GM18505 (cell line): ENCODE measurements at regions not wholly inside any gene's neighbourhood (a gene's known extent, or its start where the extent isn't known, plus 50 kb on each side); places are given as distances from the start of the nearest gene placed in this dataset.

Experiments used
- ATAC-seq: cut with Tn5 transposase; IDR thresholded peaks from one replicate; pipeline ENCODE4 v1.9.1; 2021; ENCODE audit not compliant: unreplicated experiment
- POLR2A ChIP-seq: IDR thresholded peaks from 4 replicates; pipeline ENCODE4 v1.6.1; 2011; ENCODE audit warnings: borderline replicate concordance; ENCODE audit not compliant: insufficient read depth, insufficient read length; ENCODE audit errors: extremely low read depth

DNA sequence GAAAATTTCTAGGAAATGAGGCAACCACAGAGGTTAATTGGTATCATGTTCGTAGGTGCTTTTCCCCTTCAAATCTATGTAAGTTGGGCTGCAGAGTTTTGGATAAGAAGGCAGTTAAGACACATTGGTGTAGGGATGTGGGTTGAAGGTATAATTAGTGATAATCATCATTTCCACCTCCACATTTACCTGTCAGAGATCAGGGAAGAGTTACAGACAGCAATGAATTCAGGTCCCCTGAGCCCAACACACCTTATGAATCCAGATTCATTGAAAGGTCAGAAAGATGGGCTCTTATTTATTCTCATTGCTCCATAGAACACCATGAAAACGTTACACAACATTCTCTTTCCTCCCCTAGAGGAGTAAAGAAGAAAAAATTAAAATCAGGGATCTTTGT is 308.7 kb downstream of the C11orf87 start:
- TF ChIP-seq POLR2A: no peak
- no peak for ATAC-seq

DNA sequence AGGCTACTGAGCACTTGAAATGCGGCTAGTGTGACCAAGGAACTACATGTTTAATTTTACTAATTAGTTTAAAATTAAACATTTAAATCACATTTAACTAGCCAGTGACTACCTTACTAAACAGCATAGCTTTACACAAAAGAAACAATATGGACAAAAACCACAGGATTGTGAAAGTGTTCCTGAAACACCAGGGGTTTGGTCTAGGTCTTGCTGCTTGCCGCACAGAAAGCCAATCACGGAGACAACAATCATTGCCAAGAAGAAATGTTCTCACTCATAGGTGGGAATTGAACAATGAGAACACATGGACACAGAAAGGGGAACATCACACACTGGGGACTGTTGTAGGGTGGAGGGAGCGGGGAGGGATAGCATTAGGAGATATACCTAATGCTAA is 309.5 kb downstream of the C11orf87 start:
- TF ChIP-seq POLR2A: no peak
- no peak for ATAC-seq

DNA sequence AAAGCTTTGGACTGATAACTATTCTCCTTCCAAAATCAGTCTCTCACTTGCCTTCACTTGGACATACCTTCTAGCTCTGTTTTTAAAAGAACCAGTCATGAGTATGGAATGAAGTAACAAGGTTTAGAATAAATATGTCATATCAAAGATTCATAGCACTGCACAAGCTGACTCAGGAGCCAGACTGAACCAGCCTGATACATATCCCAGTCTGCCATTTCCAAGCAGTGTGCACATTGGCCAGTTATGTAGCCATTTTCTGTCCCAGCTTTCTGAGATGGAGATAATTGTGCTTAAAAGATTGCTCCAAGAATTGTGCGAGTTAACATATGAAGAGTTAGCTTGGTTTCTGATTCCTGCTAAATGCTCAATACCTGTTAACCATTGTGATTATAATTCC is 311.3 kb downstream of the C11orf87 start:
- ATAC-seq: no peak
- TF ChIP-seq POLR2A: no peak

DNA sequence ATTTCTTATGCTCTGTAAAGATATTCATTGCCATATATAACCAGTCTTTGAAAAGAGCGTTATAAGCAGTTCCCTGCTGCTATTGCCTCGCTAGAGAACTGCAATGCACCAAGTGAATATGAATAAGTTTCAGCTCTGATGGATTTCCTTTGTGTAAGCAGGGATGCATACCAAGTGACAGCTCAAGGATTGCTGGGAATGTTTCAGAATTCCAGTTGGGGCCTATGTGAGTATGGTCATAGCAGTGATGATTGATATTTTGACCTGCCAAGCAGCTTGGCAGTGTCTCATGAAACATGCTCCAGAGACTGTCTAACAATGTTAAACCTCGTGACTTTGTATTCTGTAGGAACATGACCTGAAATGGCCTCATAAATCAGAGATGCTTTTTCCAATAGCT is 312.6 kb downstream of the C11orf87 start:
- no peak for TF ChIP-seq POLR2A
- no peak for ATAC-seq

DNA sequence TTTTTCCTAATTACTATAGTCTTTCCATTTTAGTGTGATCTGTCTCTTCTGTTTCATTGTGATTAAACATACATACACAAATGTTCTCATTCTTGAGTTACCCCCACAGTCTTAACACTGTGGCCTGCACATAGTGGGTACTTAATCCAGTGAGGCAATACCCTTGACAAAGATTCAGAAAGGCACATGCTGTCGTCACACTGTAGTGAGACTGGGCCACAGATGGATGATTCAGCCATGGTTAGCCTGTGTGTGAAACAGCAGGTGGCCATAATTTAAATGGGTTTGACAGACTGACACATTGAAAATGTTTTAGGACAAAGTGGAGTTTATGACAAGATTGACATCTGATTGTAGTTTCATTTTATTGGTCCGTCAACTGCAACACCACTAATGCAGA is 313.1 kb downstream of the C11orf87 start:
- TF ChIP-seq POLR2A: no peak
- ATAC-seq: no peak

DNA sequence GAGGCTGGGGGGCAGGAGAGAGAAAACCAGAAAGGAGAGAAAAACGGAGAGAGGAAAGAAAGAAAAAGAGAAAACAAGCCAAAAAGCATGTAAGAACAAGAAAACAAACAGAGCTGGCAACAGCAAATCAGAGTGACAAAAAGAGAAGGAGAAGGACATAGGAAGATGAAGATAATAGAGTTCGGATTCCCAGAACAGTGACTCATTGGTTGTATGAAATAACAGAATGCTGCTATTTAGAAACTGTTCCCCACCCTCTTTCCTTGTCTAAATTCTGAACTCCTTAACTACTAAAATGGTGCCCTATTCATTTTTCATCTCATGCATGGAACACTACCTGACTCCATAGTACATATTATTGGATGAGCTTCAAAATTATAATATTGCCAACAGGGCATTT is 317.4 kb downstream of the C11orf87 start:
- ATAC-seq: no peak
- TF ChIP-seq POLR2A: no peak

DNA sequence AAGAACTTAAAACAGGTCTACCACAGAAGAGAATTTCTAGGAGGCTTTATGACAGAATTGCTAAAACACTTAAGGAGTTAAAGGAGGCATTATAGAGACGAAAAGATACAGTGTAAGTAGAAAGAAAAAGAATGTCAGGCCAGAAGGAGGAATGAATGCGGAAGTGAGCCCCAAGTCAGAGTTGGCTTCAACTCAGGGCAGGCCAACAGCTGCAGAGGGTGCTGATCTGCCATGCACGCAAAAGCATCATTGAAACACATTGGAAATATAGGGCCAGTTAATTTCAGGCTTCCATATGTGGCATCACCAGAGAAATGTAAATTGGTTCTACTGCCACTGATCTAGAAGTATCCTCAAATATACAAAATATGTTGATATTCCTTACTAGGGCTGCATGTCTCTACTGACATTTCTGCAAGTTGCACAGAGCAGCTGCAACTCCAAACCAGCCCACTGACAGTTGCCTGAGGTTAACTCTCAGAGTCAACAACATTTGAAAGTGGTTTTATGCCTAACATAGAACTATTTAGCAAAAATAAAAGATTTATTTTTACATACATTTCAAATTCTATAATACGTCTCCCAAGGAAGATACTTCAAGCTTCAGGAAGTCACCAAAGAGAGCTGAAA is 324.1 kb downstream of the C11orf87 start:
- ATAC-seq: no peak
- TF ChIP-seq POLR2A: no peak

DNA sequence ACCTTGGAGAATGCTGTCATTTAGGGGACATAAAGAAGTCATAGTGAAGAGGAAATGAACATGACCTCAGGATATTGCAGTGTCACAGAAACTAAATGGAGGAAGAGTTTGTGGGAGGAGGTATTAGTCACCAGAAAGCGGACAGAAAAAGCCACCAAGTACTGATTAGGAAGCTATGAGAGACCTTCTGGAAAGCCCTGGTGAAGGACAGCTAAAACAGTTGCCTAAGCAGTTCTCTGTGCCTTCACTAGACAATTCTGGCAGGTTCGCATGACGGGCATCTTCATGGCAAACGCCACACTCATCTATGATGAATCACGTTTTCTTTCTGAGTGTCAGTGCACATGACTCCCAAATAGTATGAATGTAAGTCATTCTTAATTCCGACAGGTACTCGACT is 325.8 kb downstream of the C11orf87 start:
- no peak for ATAC-seq

DNA sequence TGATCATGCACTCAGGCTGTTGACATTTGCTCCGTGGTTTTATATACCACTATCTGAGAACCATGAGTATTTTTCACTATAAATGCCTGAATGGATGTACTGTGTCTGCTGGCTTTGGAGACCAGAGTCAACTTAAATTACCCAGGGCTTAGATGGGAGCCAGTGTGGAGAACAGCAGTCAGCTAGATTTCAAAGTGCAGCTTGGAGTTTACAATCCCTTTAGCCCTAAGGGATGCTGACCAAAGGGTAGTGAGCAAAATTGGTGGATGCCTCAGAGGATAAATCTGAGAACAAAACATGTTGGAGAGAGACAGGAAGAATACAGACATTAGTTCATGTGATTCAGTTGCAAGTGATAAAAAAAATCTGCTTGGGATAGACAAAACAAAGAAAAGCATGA is 327.5 kb downstream of the C11orf87 start:
- TF ChIP-seq POLR2A: no peak
- no peak for ATAC-seq

More for the DNA sequence above, 325.8 kb downstream of the C11orf87 start:
- TF ChIP-seq POLR2A: no peak

DNA sequence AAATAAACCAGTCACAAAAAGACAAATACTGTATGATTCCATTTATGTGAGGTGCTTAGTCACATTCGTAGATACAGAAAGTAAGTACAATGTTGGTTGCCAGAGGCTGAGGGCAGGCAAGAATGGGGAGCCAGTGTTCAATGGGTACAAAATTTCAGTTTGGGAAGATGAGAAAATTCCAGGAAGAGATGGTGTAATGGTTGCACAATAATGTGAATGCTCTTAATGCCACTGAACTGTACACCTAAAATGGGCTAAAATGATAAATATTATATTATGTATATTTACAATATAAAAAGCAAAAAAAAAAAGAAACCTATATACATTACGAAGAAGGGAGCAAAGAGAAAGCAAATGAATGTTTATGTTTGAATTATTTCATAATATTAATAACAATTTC is 329.0 kb downstream of the C11orf87 start:
- TF ChIP-seq POLR2A: no peak
- no peak for ATAC-seq

DNA sequence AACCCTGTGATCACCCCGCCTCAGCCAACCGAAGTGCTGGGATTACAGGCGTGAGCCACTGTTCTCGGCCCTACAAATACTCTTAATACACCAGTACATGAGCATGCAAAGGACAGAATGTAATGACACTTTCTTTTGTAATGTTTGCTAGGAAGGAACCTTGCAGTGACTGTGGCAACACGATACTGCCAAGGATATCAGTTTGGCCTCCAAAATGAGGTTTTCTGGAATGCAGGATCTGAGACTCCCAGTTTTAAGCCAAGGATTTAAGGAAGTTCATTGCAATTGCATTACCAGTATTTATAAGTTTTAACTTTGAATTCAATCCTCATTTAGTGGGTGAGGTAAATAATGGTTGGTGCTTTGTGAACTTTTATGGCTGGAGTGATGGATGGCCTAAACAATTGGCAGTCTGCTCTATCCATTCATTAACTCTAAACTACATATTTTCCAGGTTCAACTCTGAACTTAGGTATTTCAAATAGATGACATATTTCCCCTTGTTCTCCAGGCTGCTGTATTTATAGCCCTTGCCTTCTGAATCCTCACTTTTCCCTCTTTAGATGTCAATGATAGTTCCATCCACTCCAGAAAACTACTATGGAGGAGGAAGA is 330.3 kb downstream of the C11orf87 start:
- TF ChIP-seq POLR2A: no peak
- no peak for ATAC-seq

DNA sequence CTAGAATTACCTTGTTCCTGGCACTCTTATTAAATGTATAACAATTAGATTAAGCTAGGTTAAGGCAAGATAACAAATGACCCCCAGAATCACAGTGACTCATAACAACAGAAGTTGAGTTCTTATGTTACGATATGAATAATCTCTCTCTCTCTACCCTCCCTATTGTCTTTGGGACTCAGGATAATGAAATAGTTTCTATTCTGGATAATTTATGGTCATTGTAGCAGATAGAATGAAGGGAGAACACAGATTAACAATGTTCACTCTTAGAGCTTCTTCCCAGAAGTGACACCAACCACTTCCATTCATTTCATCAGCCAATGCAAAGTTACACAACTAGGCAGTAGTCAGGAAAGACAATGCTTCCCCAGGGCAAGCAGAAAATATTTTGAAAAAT is 334.5 kb downstream of the C11orf87 start:
- no peak for TF ChIP-seq POLR2A

DNA sequence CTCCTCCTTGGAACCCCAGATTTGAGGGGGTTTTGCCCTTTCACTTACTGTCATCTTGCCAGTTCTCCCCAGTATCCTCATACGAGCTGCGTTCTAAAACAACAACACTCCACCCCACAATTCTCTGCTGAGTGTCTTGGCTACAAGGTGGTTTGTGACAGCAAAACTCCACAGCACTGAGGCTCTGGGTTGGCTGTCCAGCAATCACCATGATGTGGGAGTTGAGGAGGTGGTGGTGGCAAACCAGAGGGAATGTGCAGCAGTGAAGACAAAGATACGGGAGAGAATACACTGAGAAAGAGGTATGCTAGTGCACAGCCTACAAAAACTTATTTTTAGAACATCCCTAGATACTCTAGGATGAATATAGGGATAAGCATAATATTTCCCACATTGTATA is 335.0 kb downstream of the C11orf87 start:
- ATAC-seq: no peak
- TF ChIP-seq POLR2A: no peak

More for the DNA sequence above, 334.5 kb downstream of the C11orf87 start:
- ATAC-seq: no peak

DNA sequence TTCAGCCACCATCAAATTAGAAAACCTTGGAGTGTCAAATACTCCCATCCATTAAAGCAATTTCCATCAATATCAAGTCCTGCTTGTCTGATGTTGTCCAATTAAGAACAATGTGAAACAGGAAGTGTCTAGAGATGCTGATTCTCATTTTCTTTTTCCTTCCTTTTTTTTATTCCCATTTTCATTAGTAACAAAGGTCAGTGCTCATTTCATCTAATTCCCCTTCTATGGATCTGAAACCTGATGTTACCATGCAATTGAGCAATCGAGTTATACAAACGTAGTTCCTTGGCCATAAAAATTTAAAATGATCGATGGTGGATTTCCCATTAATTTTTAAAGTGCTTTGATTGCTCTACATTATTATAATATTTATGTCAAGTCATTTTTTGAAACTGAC is 330.6 kb upstream of the ZC3H12C start:
- no peak for ATAC-seq
- no peak for TF ChIP-seq POLR2A
